ENCODE measurements at regions not wholly inside any gene's neighbourhood (a gene's known extent, or its start where the extent isn't known, plus 50 kb on each side); places are given as distances from the start of the nearest gene placed in this dataset.
"Not testable (repeated sequence)": the region's sequence is repeated elsewhere in the genome, so short reads cannot be mapped to it uniquely, and the experiment has no call there.

GRCh38 chr4:83213640-83214039, 71.0 kb downstream of the COQ2 start:
- no peak for DNase-seq

GRCh38 chr4:83212041-83212851, 72.4 kb downstream of the COQ2 start:
- DNase-seq = no peak

GRCh38 chr4:83209419-83209818, 75.2 kb downstream of the COQ2 start:
- peak in 1 of 2 experiments; percentile 21 for DNase-seq

GRCh38 chr4:83208371-83209365, 75.9 kb downstream of the COQ2 start:
- no peak for DNase-seq

GRCh38 chr4:83207497-83208101, 77.0 kb downstream of the COQ2 start:
- no peak for DNase-seq

- DNase-seq = no peak
Observed at GRCh38 chr4:83205760-83206159, 78.8 kb downstream of the COQ2 start.

GRCh38 chr4:83204731-83205130, 79.9 kb downstream of the COQ2 start:
- no peak for DNase-seq

- DNase-seq = no peak
Observed at GRCh38 chr4:83201761-83202160, 82.8 kb downstream of the COQ2 start.

GRCh38 chr4:83197555-83198235, 83.2 kb upstream of the PLAC8 start:
- DNase-seq = no peak

- no peak for DNase-seq
Observed at GRCh38 chr4:83196921-83197320, 82.4 kb upstream of the PLAC8 start.

GRCh38 chr4:83195269-83195668, 80.7 kb upstream of the PLAC8 start:
- peak in 1 of 2 experiments; percentile 12 for DNase-seq

GRCh38 chr4:83194588-83194987, 80.1 kb upstream of the PLAC8 start:
- DNase-seq = not testable (repeated sequence)

GRCh38 chr4:83192634-83193033, 78.1 kb upstream of the PLAC8 start:
- DNase-seq = no peak

- no peak for DNase-seq
Observed at GRCh38 chr4:83191026-83191425, 76.5 kb upstream of the PLAC8 start.

- DNase-seq = no peak
Observed at GRCh38 chr4:83189631-83190136, 75.2 kb upstream of the PLAC8 start.

GRCh38 chr4:83180431-83180968, 66.0 kb upstream of the PLAC8 start:
- no peak for DNase-seq

GRCh38 chr4:83179205-83179604, 64.7 kb upstream of the PLAC8 start:
- DNase-seq = no peak

- DNase-seq = no peak
Observed at GRCh38 chr4:83178029-83178428, 63.5 kb upstream of the PLAC8 start.

- DNase-seq = no peak
Observed at GRCh38 chr4:83177182-83177581, 62.7 kb upstream of the PLAC8 start.

GRCh38 chr4:83174844-83175414, 60.4 kb upstream of the PLAC8 start:
- DNase-seq = no peak

- DNase-seq = no peak
Observed at GRCh38 chr4:83172371-83172770, 57.8 kb upstream of the PLAC8 start.

Data from NCI-H526 (cell line).